ENCODE measurements at regions not wholly inside any gene's neighbourhood (a gene's known extent, or its start where the extent isn't known, plus 50 kb on each side); places are given as distances from the start of the nearest gene placed in this dataset.

- TF ChIP-seq CTCF (IDR thresholded peaks at IDR 0.05; ENCODE audit: poor library complexity), result no peak
- TF ChIP-seq EZH2 (IDR thresholded peaks at IDR 0.05; ENCODE audit: borderline replicate concordance), result no peak
- TF ChIP-seq EZH2phosphoT487 (IDR thresholded peaks at IDR 0.05; ENCODE audit: low read depth, severe bottlenecking, unreplicated experiment), result no peak
Observed at GRCh38 chr3:110868106-110868505, 203.5 kb upstream of the NECTIN3 start.
